Stomach smooth muscle (tissue), 2 donors: ENCODE measurements at regions not wholly inside any gene's neighbourhood (a gene's known extent, or its start where the extent isn't known, plus 50 kb on each side); places are given as distances from the start of the nearest gene placed in this dataset.
"Not testable (repeated sequence)": the region's sequence is repeated elsewhere in the genome, so short reads cannot be mapped to it uniquely, and the experiment has no call there.

Source experiments
- H3K27ac ChIP-seq: one replicate; pipeline ENCODE4 v1.7.0; 2013; ENCODE audit warnings: mild to moderate bottlenecking, low read length, inconsistent platforms
- H3K27me3 ChIP-seq, 2 donors: one replicate each; pipeline ENCODE4 v1.7.0; 2013; ENCODE audit warnings: low read length in 2 of 2; ENCODE audit not compliant: insufficient read depth in 2 of 2, control insufficient read depth in 1 of 2
- H3K36me3 ChIP-seq, 2 donors: one replicate each; pipeline ENCODE4 v1.7.0; 2013; ENCODE audit warnings: low read length in 2 of 2; ENCODE audit not compliant: control insufficient read depth in 2 of 2, insufficient read depth in 2 of 2
- H3K4me1 ChIP-seq: one replicate; pipeline ENCODE4 v1.7.0; 2013; ENCODE audit warnings: low read length; ENCODE audit not compliant: control insufficient read depth, insufficient read depth
- H3K4me3 ChIP-seq, 2 donors: one replicate each; pipeline ENCODE4 v1.7.0; 2013; ENCODE audit warnings: low read length in 2 of 2
- H3K9ac ChIP-seq, 2 donors: one replicate each; pipeline ENCODE4 v1.7.0; 2013; ENCODE audit warnings: low read length in 2 of 2, mild to moderate bottlenecking in 1 of 2
- H3K9me3 ChIP-seq, 2 donors: one replicate each; pipeline ENCODE4 v1.7.0; 2013; ENCODE audit warnings: low read length in 2 of 2; ENCODE audit not compliant: control insufficient read depth in 2 of 2
- donor health status: healthy.
- donor health status: Pancreatic carcinoma.

- H3K4me1 ChIP-seq, result no peaks in the 10 kb centered on the region
- no peaks in the 10 kb centered on the region for H3K9me3 ChIP-seq
- no peaks in the 10 kb centered on the region for H3K27me3 ChIP-seq
- H3K27ac ChIP-seq, result no peak overlapping the region
- H3K36me3 ChIP-seq, result no peaks in the 10 kb centered on the region
- no peak overlapping the region for H3K4me3 ChIP-seq
- no peak overlapping the region for H3K9ac ChIP-seq
Measured at GRCh38 chr2:199570934-199571333, 113.2 kb upstream of the SATB2 start.

DNA sequence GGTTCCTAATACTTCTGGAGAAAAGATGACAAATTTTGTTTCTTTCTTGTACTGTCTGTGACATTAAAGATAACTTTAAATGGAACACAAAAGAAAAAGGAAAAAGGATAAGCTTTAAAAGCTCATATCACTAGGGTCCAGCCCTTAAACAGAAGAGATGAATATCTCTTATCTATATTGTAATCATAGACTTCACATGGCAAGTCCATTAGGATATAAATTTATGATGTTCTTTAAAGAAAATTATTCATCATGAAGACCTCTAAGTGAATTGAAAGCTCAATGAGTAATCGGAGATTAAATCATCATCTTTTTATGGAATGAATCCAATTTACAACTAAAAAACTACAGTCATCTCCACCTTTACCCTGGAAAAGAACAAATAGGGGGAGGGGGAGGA lies 111.6 kb upstream of the SATB2 start:
- H3K36me3 ChIP-seq, result no peaks in the 10 kb centered on the region
- H3K4me1 ChIP-seq, result no peaks in the 10 kb centered on the region

GRCh38 chr2:199558156-199558555 lies 100.4 kb upstream of the SATB2 start:
- H3K9ac ChIP-seq, result no peak overlapping the region
- no peak overlapping the region for H3K4me3 ChIP-seq
- no peak overlapping the region for H3K27ac ChIP-seq
- peaks cover 0 to 3% of the 10 kb centered on the region in 2 donors for H3K9me3 ChIP-seq
- no peaks in the 10 kb centered on the region for H3K36me3 ChIP-seq
- H3K4me1 ChIP-seq, result no peaks in the 10 kb centered on the region
- no peaks in the 10 kb centered on the region for H3K27me3 ChIP-seq

More for the DNA sequence above, 111.6 kb upstream of the SATB2 start:
- Histone ChIP-seq H3K27me3 (no peaks in the 10 kb centered on the region), H3K27ac (no peak overlapping the region), H3K9ac (no peak overlapping the region), H3K4me3 (no peak overlapping the region), H3K9me3 (no peaks in the 10 kb centered on the region)

GRCh38 chr2:199556527-199557285 lies 99.0 kb upstream of the SATB2 start:
- no peak overlapping the region for H3K27ac ChIP-seq
- H3K4me1 ChIP-seq, result no peaks in the 10 kb centered on the region
- no peaks in the 10 kb centered on the region for H3K27me3 ChIP-seq
- no peak overlapping the region for H3K9ac ChIP-seq
- H3K36me3 ChIP-seq, result no peaks in the 10 kb centered on the region
- no peaks in the 10 kb centered on the region for H3K9me3 ChIP-seq
- H3K4me3 ChIP-seq, result no peak overlapping the region

DNA sequence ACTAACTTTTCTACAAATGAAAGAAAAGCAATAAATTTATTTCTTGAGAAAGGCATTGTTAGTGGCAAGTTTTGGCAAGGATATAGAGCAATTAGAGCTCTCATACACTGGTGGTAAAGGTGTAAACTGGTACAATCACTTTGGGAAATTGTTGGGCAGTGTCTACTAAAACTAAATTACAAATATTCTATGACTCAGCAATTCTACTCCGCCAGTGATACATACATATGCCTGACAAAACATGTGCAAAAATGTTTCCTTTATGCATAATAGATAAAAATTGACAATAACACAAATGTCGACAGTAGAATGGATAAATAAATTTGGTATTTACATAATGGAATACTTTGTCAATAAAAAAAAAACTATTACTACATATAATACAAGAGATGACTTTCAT lies 96.3 kb upstream of the SATB2 start:
- no peak overlapping the region for H3K4me3 ChIP-seq
- H3K9ac ChIP-seq, result no peak overlapping the region
- H3K4me1 ChIP-seq, result no peaks in the 10 kb centered on the region
- H3K9me3 ChIP-seq, result no peaks in the 10 kb centered on the region
- no peaks in the 10 kb centered on the region for H3K27me3 ChIP-seq
- H3K36me3 ChIP-seq, result no peaks in the 10 kb centered on the region
- no peak overlapping the region for H3K27ac ChIP-seq

DNA sequence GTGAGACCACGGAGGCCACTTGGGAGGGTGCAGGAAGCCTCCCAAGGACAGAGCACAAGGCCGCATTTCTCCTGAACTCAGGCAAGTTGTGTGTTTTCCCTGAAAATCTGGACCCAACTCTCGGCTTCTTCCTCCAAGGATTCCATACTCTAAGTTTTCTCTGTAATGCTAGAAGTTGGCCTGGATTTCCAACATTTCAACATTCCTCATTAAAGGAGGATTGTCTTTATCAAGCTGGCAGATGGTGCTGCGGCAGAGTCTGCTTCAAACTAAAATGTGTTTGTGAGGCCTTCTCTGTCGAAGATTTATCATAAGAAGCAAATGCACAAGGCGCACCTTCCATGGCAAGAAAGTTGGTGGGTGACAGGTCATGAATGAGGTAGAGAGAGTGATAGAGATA lies 94.4 kb upstream of the SATB2 start:
- Histone ChIP-seq H3K9me3 (no peaks in the 10 kb centered on the region), H3K27ac (no peak overlapping the region), H3K27me3 (no peaks in the 10 kb centered on the region), H3K4me1 (no peaks in the 10 kb centered on the region), H3K36me3 (no peaks in the 10 kb centered on the region), H3K9ac (no peak overlapping the region), H3K4me3 (no peak overlapping the region)

DNA sequence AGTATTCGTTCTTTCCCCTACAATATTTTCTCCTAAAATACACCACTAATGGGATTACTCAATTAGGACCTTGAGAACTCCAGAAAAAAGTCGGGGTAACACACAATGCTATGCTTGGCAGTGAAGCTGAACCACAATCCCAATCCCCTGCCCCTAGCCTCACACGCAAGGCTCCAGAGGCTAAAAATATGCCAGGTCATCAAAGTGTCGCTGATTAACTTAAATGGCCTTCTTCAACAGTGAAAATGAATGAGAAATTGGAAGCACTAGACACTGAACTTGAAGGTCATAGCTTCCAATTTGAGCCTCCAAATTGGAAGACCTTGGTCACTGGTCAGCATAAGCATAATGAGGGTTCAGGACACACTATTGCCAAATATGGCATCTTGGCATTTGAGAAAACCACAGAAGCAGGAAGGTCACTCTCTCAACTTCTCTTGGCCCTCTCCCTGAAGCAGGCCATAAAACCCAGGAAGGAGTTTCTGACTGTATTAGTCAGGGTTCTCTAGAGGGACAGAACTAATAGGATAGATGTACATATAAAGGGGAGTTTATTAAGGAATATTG lies 86.0 kb upstream of the SATB2 start:
- H3K9me3 ChIP-seq, result no peaks in the 10 kb centered on the region
- H3K36me3 ChIP-seq, result no peaks in the 10 kb centered on the region
- no peak overlapping the region for H3K4me3 ChIP-seq
- H3K27me3 ChIP-seq, result no peaks in the 10 kb centered on the region
- H3K4me1 ChIP-seq, result no peaks in the 10 kb centered on the region
- H3K9ac ChIP-seq, result no peak overlapping the region
- no peak overlapping the region for H3K27ac ChIP-seq

- Histone ChIP-seq H3K4me3 (no peak overlapping the region), H3K27ac (no peak overlapping the region), H3K9me3 (no peaks in the 10 kb centered on the region), H3K9ac (no peak overlapping the region), H3K27me3 (no peaks in the 10 kb centered on the region), H3K4me1 (no peaks in the 10 kb centered on the region), H3K36me3 (no peaks in the 10 kb centered on the region)
Measured at GRCh38 chr2:199535445-199536177, 77.9 kb upstream of the SATB2 start.

GRCh38 chr2:199533873-199534272 lies 76.1 kb upstream of the SATB2 start:
- not testable (repeated sequence) for H3K4me1 ChIP-seq, H3K36me3 ChIP-seq, H3K4me3 ChIP-seq

GRCh38 chr2:199527071-199527470 lies 69.3 kb upstream of the SATB2 start:
- Histone ChIP-seq H3K36me3 (no peaks in the 10 kb centered on the region), H3K27me3 (no peaks in the 10 kb centered on the region), H3K27ac (no peak overlapping the region), H3K9ac (no peak overlapping the region), H3K4me1 (no peaks in the 10 kb centered on the region), H3K4me3 (no peak overlapping the region), H3K9me3 (peaks cover 0 to 3% of the 10 kb centered on the region in 2 donors)

More at GRCh38 chr2:199533873-199534272, 76.1 kb upstream of the SATB2 start:
- H3K9me3 ChIP-seq, H3K27me3 ChIP-seq, H3K9ac ChIP-seq, H3K27ac ChIP-seq: not testable (repeated sequence)
